NB4 (cell line): ENCODE measurements at regions not wholly inside any gene's neighbourhood (a gene's known extent, or its start where the extent isn't known, plus 50 kb on each side); places are given as distances from the start of the nearest gene placed in this dataset.

Experiments used
- CTCF ChIP-seq: IDR thresholded peaks from one replicate; pipeline ENCODE4 v1.5.1; 2012; ENCODE audit warnings: low read depth, low read length
- POLR2A ChIP-seq: IDR thresholded peaks from 2 replicates; pipeline ENCODE4 v1.6.1; 2011; ENCODE audit warnings: mild to moderate bottlenecking; ENCODE audit not compliant: insufficient read length; ENCODE audit errors: extremely low read depth

- TF ChIP-seq CTCF (no peak), POLR2A (no peak)
These were observed 274.0 kb upstream of the KITLG start for GRCh38 chr12:88854260-88854659.
